H9 (cell line): ENCODE measurements at regions not wholly inside any gene's neighbourhood (a gene's known extent, or its start where the extent isn't known, plus 50 kb on each side); places are given as distances from the start of the nearest gene placed in this dataset.

ENCODE experiments used
- DNase-seq: peaks from one replicate; pipeline ENCODE4 v3.0.0-alpha.2; 2017
- H2AFZ ChIP-seq: one replicate; pipeline ENCODE4 v1.6.1; 2013; ENCODE audit warnings: mild to moderate bottlenecking, low read length, control low read depth, moderate library complexity
- H2AK5ac ChIP-seq: 2 replicates; pipeline ENCODE4 v1.6.1; 2013; ENCODE audit warnings: low read length, control low read depth, mixed read lengths; ENCODE audit not compliant: insufficient read length
- H2BK120ac ChIP-seq: one replicate; pipeline ENCODE4 v1.6.1; 2013; ENCODE audit warnings: low read depth, mild to moderate bottlenecking, low read length, control low read depth, inconsistent platforms; ENCODE audit not compliant: poor library complexity, severe bottlenecking
- H2BK12ac ChIP-seq: 2 replicates; pipeline ENCODE4 v1.6.1; 2013; ENCODE audit warnings: low read length, control low read depth, mixed read lengths, low read depth; ENCODE audit not compliant: insufficient read length
- H2BK15ac ChIP-seq: 2 replicates; pipeline ENCODE4 v1.6.1; 2013; ENCODE audit warnings: low read depth, low read length, control low read depth
- H2BK20ac ChIP-seq: one replicate; pipeline ENCODE4 v1.6.1; 2013; ENCODE audit warnings: low read depth, mild to moderate bottlenecking, low read length, control low read depth, inconsistent platforms; ENCODE audit not compliant: poor library complexity, severe bottlenecking
- H2BK5ac ChIP-seq: 2 replicates; pipeline ENCODE4 v1.6.1; 2013; ENCODE audit warnings: low read length, control low read depth, mixed read lengths; ENCODE audit not compliant: insufficient read length
- H3K14ac ChIP-seq: 2 replicates; pipeline ENCODE4 v1.6.1; 2013; ENCODE audit warnings: low read length, control low read depth; ENCODE audit not compliant: insufficient read depth
- H3K18ac ChIP-seq: 2 replicates; pipeline ENCODE4 v1.6.1; 2013; ENCODE audit warnings: low read depth, mild to moderate bottlenecking, mixed read lengths, low read length, control low read depth; ENCODE audit not compliant: insufficient read length
- H3K23ac ChIP-seq: 2 replicates; pipeline ENCODE4 v1.6.1; 2013; ENCODE audit warnings: low read length, control low read depth, mixed read lengths, low read depth; ENCODE audit not compliant: insufficient read length
- H3K23me2 ChIP-seq: 2 replicates; pipeline ENCODE4 v1.6.1; 2013; ENCODE audit warnings: low read depth, mild to moderate bottlenecking, mixed read lengths, low read length, control low read depth; ENCODE audit not compliant: insufficient read length, poor library complexity, severe bottlenecking
- H3K27ac ChIP-seq: 2 replicates; pipeline ENCODE4 v1.5.1; 2013; ENCODE audit warnings: low read length, control low read depth, mixed read lengths, low read depth; ENCODE audit not compliant: insufficient read length
- H3K27me3 ChIP-seq: 2 replicates; pipeline ENCODE4 v1.6.1; 2013; ENCODE audit warnings: low read length, control low read depth, inconsistent platforms; ENCODE audit not compliant: insufficient read depth
- H3K4ac ChIP-seq: 2 replicates; pipeline ENCODE4 v1.6.1; 2013; ENCODE audit warnings: low read depth, mild to moderate bottlenecking, control low read depth, inconsistent platforms, low read length, moderate library complexity
- H3K4me1 ChIP-seq: 2 replicates; pipeline ENCODE4 v1.6.1; 2013; ENCODE audit warnings: low read length, control low read depth, inconsistent platforms; ENCODE audit not compliant: insufficient read depth
- H3K4me2 ChIP-seq: 2 replicates; pipeline ENCODE4 v1.6.1; 2013; ENCODE audit warnings: low read length, control low read depth, mixed read lengths; ENCODE audit not compliant: insufficient read length, insufficient read depth
- H3K56ac ChIP-seq: 2 replicates; pipeline ENCODE4 v1.6.1; 2013; ENCODE audit warnings: low read depth, mild to moderate bottlenecking, mixed read lengths, low read length, control low read depth; ENCODE audit not compliant: insufficient read length
- H3K79me1 ChIP-seq: 2 replicates; pipeline ENCODE4 v1.6.1; 2013; ENCODE audit warnings: low read depth, mild to moderate bottlenecking, moderate library complexity, low read length, control low read depth, inconsistent platforms; ENCODE audit not compliant: insufficient read depth, poor library complexity, severe bottlenecking
- H3K79me2 ChIP-seq: 2 replicates; pipeline ENCODE4 v1.6.1; 2013; ENCODE audit warnings: low read length, control low read depth, inconsistent platforms; ENCODE audit not compliant: insufficient read depth
- H3K9ac ChIP-seq: 2 replicates; pipeline ENCODE4 v1.6.1; 2013; ENCODE audit warnings: low read length, control low read depth, mixed read lengths; ENCODE audit not compliant: insufficient read length; ENCODE audit errors: extremely low read depth
- H3K9me3 ChIP-seq: one replicate; pipeline ENCODE4 v1.6.1; 2013; ENCODE audit warnings: low read depth, low read length, inconsistent platforms; ENCODE audit not compliant: control insufficient read depth
- H3T11ph ChIP-seq: one replicate; pipeline ENCODE4 v1.6.1; 2013; ENCODE audit warnings: mild to moderate bottlenecking, low read length, control low read depth, inconsistent platforms
- H4K20me1 ChIP-seq: one replicate; pipeline ENCODE4 v1.6.1; 2013; ENCODE audit not compliant: control insufficient read depth, insufficient read length, insufficient read depth
- H4K5ac ChIP-seq: 2 replicates; pipeline ENCODE4 v1.6.1; 2013; ENCODE audit warnings: low read depth, mild to moderate bottlenecking, mixed read lengths, low read length, control low read depth; ENCODE audit not compliant: insufficient read length
- H4K8ac ChIP-seq: replicated peaks from 2 replicates; pipeline ENCODE4 v1.6.1; 2013; ENCODE audit warnings: low read length, control low read depth, mixed read lengths, low read depth; ENCODE audit not compliant: insufficient read length
- H4K91ac ChIP-seq: 2 replicates; pipeline ENCODE4 v1.6.1; 2013; ENCODE audit warnings: low read depth, mild to moderate bottlenecking, moderate library complexity, mixed read lengths, low read length, control low read depth; ENCODE audit not compliant: insufficient read length
- H3K27ac Mint-ChIP-seq, 3 experiments: 2 replicates in 2 of 3; 3 replicates in 1 of 3; pipeline ENCODE4 v1.8.0; 2020 to 2021; ENCODE audit warnings: mixed read lengths in 3 of 3, mild to moderate bottlenecking in 1 of 3, moderate library complexity in 1 of 3
- H3K27me3 Mint-ChIP-seq: 2 replicates; pipeline ENCODE4 v1.8.0; 2021; ENCODE audit warnings: low read depth, mild to moderate bottlenecking, moderate library complexity, mixed read lengths
- H3K36me3 Mint-ChIP-seq, 3 experiments: 2 replicates in 2 of 3; 3 replicates in 1 of 3; pipeline ENCODE4 v1.8.0; 2020 to 2021; ENCODE audit warnings: low read depth in 3 of 3, mixed read lengths in 3 of 3; ENCODE audit not compliant: insufficient read depth in 1 of 3
- H3K4me1 Mint-ChIP-seq, 2 experiments: 2 replicates each; pipeline ENCODE4 v1.8.0; 2020; ENCODE audit warnings: mixed read lengths in 2 of 2
- H3K4me3 Mint-ChIP-seq, 2 experiments: 2 replicates in 1 of 2; 3 replicates in 1 of 2; pipeline ENCODE4 v1.8.0; 2020 to 2021; ENCODE audit warnings: mild to moderate bottlenecking in 2 of 2, mixed read lengths in 2 of 2, moderate library complexity in 1 of 2
- H3K9me3 Mint-ChIP-seq, 2 experiments: 2 replicates in 1 of 2; 3 replicates in 1 of 2; pipeline ENCODE4 v1.8.0; 2020; ENCODE audit warnings: mild to moderate bottlenecking in 2 of 2, mixed read lengths in 2 of 2, moderate library complexity in 1 of 2
- WGBS: extraction: QIAGEN DNeasy Blood & Tissue Kit; methylation state at CpG from one replicate; pipeline ENCODE4 v1.1.7; 2013; ENCODE audit warnings: missing lambda C conversion rate, low lambda C conversion rate, mixed read lengths; ENCODE audit not compliant: insufficient read length; ENCODE audit errors: extremely low coverage; 5-methylcytosine and 5-hydroxymethylcytosine counted together
- TF ChIP-seq, protein P1 (sequence below): fragments of 200-600 bp; sonication (generic); conservative IDR thresholded peaks from 3 replicates; pipeline ENCODE4 v1.8.0; 2021; ENCODE audit warnings: antibody characterized with exemption, mild to moderate bottlenecking

DNA sequence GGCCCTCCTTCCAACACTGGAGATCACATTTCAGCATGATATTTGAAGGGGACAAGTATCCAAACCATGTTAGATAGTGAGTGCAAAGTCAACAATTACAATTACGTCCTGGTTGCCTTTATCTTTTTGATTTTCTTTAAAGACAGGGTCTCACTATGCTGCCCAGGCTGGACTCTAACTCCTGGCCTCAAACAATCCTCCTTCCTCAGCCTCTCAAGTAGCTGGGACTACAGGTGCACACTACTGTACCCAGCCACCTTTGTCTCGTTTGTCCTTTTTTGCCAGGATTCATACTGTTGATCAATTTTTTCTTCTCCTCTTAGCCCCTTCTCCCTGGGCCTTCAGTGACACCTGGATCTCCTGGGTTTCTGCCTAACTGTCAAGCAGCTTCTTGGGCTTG, 240.5 kb upstream of the FANCL start:
- Histone ChIP-seq H2BK5ac (no peak overlapping the region), H3K27ac (no peak overlapping the region), H3T11ph (no peak overlapping the region), H2BK12ac (no peak overlapping the region), H3K56ac (no peak overlapping the region), H2BK15ac (no peak overlapping the region), H2AK5ac (no peak overlapping the region), H4K20me1 (no peaks in the 10 kb centered on the region), H3K4me1 (0 out of 2 replicates have a peak, but pooled peaks cover 1% of the 10 kb centered on the region), H3K4ac (no peak overlapping the region), H3K23me2 (no peaks in the 10 kb centered on the region), H3K9me3 (peaks cover 4% of the 10 kb centered on the region), H3K79me1 (no peaks in the 10 kb centered on the region), H3K27me3 (no peaks in the 10 kb centered on the region), H3K9ac (no peak overlapping the region), H4K91ac (no peak overlapping the region), H3K14ac (no peak overlapping the region), H2BK20ac (no peak overlapping the region), H3K23ac (no peak overlapping the region), H3K4me2 (no peak overlapping the region), H3K18ac (no peak overlapping the region), H3K79me2 (no peaks in the 10 kb centered on the region), H4K5ac (no peak overlapping the region), H4K8ac (no peak overlapping the region), H2BK120ac (no peak overlapping the region), H2AFZ (no peak overlapping the region)
- Mint-ChIP-seq H3K27me3 (peaks cover 2% of the 10 kb centered on the region; the same call in 1 of the 2 replicates), H3K4me1 (peaks cover 23 to 27% of the 10 kb centered on the region in 2 experiments), H3K36me3 (peaks cover under 1 to 18% (median 6%) of the 10 kb centered on the region in 3 experiments; a peak in 6 of 7 replicates), H3K4me3 (no peak overlapping the region), H3K9me3 (peaks cover 5 to 6% of the 10 kb centered on the region in 2 experiments), H3K27ac (no peak overlapping the region)
- no peak for DNase-seq
- no CpG with 5 or more reads among the region's 2 CpGs for WGBS
- TF ChIP-seq, protein P1, sequence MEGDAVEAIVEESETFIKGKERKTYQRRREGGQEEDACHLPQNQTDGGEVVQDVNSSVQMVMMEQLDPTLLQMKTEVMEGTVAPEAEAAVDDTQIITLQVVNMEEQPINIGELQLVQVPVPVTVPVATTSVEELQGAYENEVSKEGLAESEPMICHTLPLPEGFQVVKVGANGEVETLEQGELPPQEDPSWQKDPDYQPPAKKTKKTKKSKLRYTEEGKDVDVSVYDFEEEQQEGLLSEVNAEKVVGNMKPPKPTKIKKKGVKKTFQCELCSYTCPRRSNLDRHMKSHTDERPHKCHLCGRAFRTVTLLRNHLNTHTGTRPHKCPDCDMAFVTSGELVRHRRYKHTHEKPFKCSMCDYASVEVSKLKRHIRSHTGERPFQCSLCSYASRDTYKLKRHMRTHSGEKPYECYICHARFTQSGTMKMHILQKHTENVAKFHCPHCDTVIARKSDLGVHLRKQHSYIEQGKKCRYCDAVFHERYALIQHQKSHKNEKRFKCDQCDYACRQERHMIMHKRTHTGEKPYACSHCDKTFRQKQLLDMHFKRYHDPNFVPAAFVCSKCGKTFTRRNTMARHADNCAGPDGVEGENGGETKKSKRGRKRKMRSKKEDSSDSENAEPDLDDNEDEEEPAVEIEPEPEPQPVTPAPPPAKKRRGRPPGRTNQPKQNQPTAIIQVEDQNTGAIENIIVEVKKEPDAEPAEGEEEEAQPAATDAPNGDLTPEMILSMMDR, result no peak
